HEK293 (cell line): ENCODE measurements at regions not wholly inside any gene's neighbourhood (a gene's known extent, or its start where the extent isn't known, plus 50 kb on each side); places are given as distances from the start of the nearest gene placed in this dataset.

Experiments
- HOXA7 ChIP-seq: sonication (generic); formaldehyde crosslinking; IDR thresholded peaks from 2 replicates; pipeline ENCODE4 v1.8.1; 2022; ENCODE audit warnings: missing genetic modification reagents, borderline replicate concordance
- HOXC10 ChIP-seq: sonication (generic); formaldehyde crosslinking; IDR thresholded peaks from 2 replicates; pipeline ENCODE4 v1.8.1; 2023; ENCODE audit warnings: mild to moderate bottlenecking, missing genetic modification reagents
- IKZF3 ChIP-seq: fragments of 450-650 bp; IDR thresholded peaks from 2 replicates; pipeline ENCODE4 v1.5.0; 2018; ENCODE audit warnings: missing biosample characterization, mild to moderate bottlenecking, missing genetic modification characterization, moderate library complexity
- SALL2 ChIP-seq: fragments of 450-650 bp; formaldehyde crosslinking; IDR thresholded peaks from 2 replicates; pipeline ENCODE4 v1.5.0; 2017; ENCODE audit warnings: missing biosample characterization, mild to moderate bottlenecking, missing genetic modification characterization, borderline replicate concordance
- SETDB1 ChIP-seq: IDR thresholded peaks from one replicate; pipeline ENCODE4 v1.6.1; 2017; ENCODE audit warnings: mild to moderate bottlenecking, low read length, moderate library complexity, mixed read lengths; ENCODE audit not compliant: insufficient read length
- YY2 ChIP-seq: fragments of 450-650 bp; formaldehyde crosslinking; IDR thresholded peaks from 2 replicates; pipeline ENCODE4 v1.5.1; 2016; ENCODE audit warnings: missing biosample characterization, missing genetic modification characterization
- ZBTB17 ChIP-seq: fragments of 450-650 bp; formaldehyde crosslinking; IDR thresholded peaks from 2 replicates; pipeline ENCODE4 v1.5.1; 2016; ENCODE audit warnings: missing biosample characterization, missing genetic modification characterization
- ZFP41 ChIP-seq: fragments of 450-650 bp; formaldehyde crosslinking; IDR thresholded peaks from 2 replicates; pipeline ENCODE4 v1.5.1; 2016; ENCODE audit warnings: missing biosample characterization, missing genetic modification characterization, borderline replicate concordance
- ZNF114 ChIP-seq: fragments of 450-650 bp; formaldehyde crosslinking; IDR thresholded peaks from 2 replicates; pipeline ENCODE4 v1.5.0; 2017; ENCODE audit warnings: missing biosample characterization, missing genetic modification characterization
- ZNF157 ChIP-seq: fragments of 450-650 bp; formaldehyde crosslinking; IDR thresholded peaks from 2 replicates; pipeline ENCODE4 v1.5.1; 2016; ENCODE audit warnings: missing biosample characterization, missing genetic modification characterization
- ZNF169 ChIP-seq: fragments of 450-650 bp; formaldehyde crosslinking; IDR thresholded peaks from 2 replicates; pipeline ENCODE4 v1.5.1; 2016; ENCODE audit warnings: missing biosample characterization, missing genetic modification characterization
- ZNF2 ChIP-seq: fragments of 450-650 bp; formaldehyde crosslinking; IDR thresholded peaks from 2 replicates; pipeline ENCODE4 v1.5.1; 2016; ENCODE audit warnings: missing biosample characterization, missing genetic modification characterization
- ZNF239 ChIP-seq: fragments of 450-650 bp; formaldehyde crosslinking; IDR thresholded peaks from 2 replicates; pipeline ENCODE4 v1.5.1; 2016; ENCODE audit warnings: missing biosample characterization, missing genetic modification characterization
- ZNF24 ChIP-seq: fragments of 450-650 bp; formaldehyde crosslinking; IDR thresholded peaks from 2 replicates; pipeline ENCODE4 v1.5.1; 2016; ENCODE audit warnings: missing biosample characterization, missing genetic modification characterization
- ZNF366 ChIP-seq: fragments of 450-650 bp; formaldehyde crosslinking; conservative IDR thresholded peaks from 2 replicates; pipeline ENCODE4 v1.5.1; 2016; ENCODE audit warnings: missing biosample characterization, missing genetic modification characterization
- ZNF404 ChIP-seq: fragments of 450-650 bp; formaldehyde crosslinking; IDR thresholded peaks from 2 replicates; pipeline ENCODE4 v1.5.1; 2017; ENCODE audit warnings: missing biosample characterization, missing genetic modification characterization
- ZNF48 ChIP-seq: fragments of 450-650 bp; formaldehyde crosslinking; IDR thresholded peaks from 2 replicates; pipeline ENCODE4 v1.5.1; 2016; ENCODE audit warnings: missing biosample characterization, missing genetic modification characterization
- ZNF555 ChIP-seq: fragments of 450-650 bp; formaldehyde crosslinking; conservative IDR thresholded peaks from 2 replicates; pipeline ENCODE4 v1.5.1; 2017; ENCODE audit warnings: missing biosample characterization, mild to moderate bottlenecking, missing genetic modification characterization, inconsistent platforms
- ZNF660 ChIP-seq: fragments of 450-650 bp; IDR thresholded peaks from 2 replicates; pipeline ENCODE4 v1.5.1; 2018; ENCODE audit warnings: missing biosample characterization, mild to moderate bottlenecking, missing genetic modification characterization
- ZNF664 ChIP-seq: fragments of 450-650 bp; formaldehyde crosslinking; IDR thresholded peaks from 2 replicates; pipeline ENCODE4 v1.5.1; 2016; ENCODE audit warnings: missing biosample characterization, missing genetic modification characterization
- ZNF677 ChIP-seq: fragments of 450-650 bp; IDR thresholded peaks from 2 replicates; pipeline ENCODE4 v1.5.0; 2018; ENCODE audit warnings: missing biosample characterization, mild to moderate bottlenecking, missing genetic modification characterization, moderate library complexity
- ZNF747 ChIP-seq: fragments of 450-650 bp; formaldehyde crosslinking; IDR thresholded peaks from 2 replicates; pipeline ENCODE4 v1.5.1; 2016; ENCODE audit warnings: missing biosample characterization, missing genetic modification characterization
- ZNF837 ChIP-seq: fragments of 450-650 bp; formaldehyde crosslinking; IDR thresholded peaks from 2 replicates; pipeline ENCODE4 v1.5.1; 2016; ENCODE audit warnings: missing biosample characterization, missing genetic modification characterization
- TF ChIP-seq, protein P1 (sequence below): fragments of 450-650 bp; formaldehyde crosslinking; IDR thresholded peaks from 2 replicates; pipeline ENCODE4 v1.5.1; 2016; ENCODE audit warnings: missing biosample characterization, missing genetic modification characterization, borderline replicate concordance
- TF ChIP-seq, protein P2 (sequence below): fragments of 450-650 bp; formaldehyde crosslinking; IDR thresholded peaks from 2 replicates; pipeline ENCODE4 v1.5.1; 2016; ENCODE audit warnings: missing biosample characterization, missing genetic modification characterization
- TF ChIP-seq, protein P3 (sequence below): fragments of 450-650 bp; formaldehyde crosslinking; IDR thresholded peaks from 2 replicates; pipeline ENCODE4 v1.5.1; 2016; ENCODE audit warnings: missing biosample characterization, missing genetic modification characterization
- TF ChIP-seq, protein P4 (sequence below): fragments of 450-650 bp; formaldehyde crosslinking; IDR thresholded peaks from 2 replicates; pipeline ENCODE4 v1.5.1; 2016; ENCODE audit warnings: missing biosample characterization, missing genetic modification characterization
- TF ChIP-seq, protein P5 (sequence below): fragments of 450-650 bp; formaldehyde crosslinking; IDR thresholded peaks from 2 replicates; pipeline ENCODE4 v1.5.1; 2017; ENCODE audit warnings: missing biosample characterization, missing genetic modification characterization
- TF ChIP-seq, protein P6 (sequence below): fragments of 450-650 bp; formaldehyde crosslinking; IDR thresholded peaks from 2 replicates; pipeline ENCODE4 v1.5.1; 2016; ENCODE audit warnings: missing biosample characterization, missing genetic modification characterization

DNA sequence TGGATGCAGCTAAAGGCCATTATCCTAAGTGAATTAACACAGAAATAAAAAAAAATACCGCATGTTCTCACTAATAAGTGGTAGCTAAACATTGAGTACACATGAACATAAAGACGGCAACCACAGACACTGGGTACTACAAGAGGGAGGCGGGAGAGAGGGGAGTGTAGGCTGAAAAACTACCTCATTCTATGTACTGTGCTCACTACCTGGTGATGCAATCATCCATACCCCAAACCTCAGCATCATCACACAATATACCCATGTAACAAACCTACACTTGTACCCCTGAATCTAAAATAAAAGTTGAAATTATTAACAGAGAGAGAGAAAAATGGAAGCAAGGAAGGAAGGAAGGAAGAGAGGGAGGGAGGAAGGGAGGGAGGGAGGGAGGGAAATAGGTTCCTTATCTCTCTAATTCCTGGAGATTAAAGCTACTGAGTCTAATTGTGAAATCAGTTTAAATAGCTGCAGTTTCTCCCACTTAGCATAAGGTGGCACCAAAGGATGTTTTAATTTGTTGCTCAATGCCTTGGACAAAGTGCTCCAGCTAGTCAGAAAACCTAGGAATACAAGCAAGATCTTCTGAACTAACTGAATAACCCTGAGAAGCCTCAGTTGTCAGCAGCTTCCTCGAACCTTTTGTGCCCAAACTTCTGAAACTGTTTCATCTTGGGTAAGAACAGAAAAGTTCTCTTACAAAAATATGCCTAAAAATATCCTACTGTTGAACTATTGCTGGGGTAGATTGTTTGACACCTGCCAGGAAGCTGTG, 79.4 kb upstream of the ATP11B start (continued):
- TF ChIP-seq, protein P1, sequence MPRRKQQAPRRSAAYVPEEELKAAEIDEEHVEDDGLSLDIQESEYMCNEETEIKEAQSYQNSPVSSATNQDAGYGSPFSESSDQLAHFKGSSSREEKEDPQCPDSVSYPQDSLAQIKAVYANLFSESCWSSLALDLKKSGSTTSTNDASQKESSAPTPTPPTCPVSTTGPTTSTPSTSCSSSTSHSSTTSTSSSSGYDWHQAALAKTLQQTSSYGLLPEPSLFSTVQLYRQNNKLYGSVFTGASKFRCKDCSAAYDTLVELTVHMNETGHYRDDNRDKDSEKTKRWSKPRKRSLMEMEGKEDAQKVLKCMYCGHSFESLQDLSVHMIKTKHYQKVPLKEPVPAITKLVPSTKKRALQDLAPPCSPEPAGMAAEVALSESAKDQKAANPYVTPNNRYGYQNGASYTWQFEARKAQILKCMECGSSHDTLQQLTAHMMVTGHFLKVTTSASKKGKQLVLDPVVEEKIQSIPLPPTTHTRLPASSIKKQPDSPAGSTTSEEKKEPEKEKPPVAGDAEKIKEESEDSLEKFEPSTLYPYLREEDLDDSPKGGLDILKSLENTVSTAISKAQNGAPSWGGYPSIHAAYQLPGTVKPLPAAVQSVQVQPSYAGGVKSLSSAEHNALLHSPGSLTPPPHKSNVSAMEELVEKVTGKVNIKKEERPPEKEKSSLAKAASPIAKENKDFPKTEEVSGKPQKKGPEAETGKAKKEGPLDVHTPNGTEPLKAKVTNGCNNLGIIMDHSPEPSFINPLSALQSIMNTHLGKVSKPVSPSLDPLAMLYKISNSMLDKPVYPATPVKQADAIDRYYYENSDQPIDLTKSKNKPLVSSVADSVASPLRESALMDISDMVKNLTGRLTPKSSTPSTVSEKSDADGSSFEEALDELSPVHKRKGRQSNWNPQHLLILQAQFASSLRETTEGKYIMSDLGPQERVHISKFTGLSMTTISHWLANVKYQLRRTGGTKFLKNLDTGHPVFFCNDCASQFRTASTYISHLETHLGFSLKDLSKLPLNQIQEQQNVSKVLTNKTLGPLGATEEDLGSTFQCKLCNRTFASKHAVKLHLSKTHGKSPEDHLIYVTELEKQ (tag by site-specific recombination), result no peak
- no peak for TF ChIP-seq ZNF48 (tag by site-specific recombination)
- TF ChIP-seq, protein P2, sequence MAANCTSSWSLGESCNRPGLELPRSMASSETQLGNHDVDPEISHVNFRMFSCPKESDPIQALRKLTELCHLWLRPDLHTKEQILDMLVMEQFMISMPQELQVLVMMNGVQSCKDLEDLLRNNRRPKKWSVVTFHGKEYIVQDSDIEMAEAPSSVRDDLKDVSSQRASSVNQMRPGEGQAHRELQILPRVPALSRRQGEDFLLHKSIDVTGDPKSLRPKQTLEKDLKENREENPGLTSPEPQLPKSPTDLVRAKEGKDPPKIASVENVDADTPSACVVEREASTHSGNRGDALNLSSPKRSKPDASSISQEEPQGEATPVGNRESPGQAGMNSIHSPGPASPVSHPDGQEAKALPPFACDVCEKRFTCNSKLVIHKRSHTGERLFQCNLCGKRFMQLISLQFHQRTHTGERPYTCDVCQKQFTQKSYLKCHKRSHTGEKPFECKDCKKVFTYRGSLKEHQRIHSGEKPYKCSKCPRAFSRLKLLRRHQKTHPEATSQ, result no peak
- no peak for TF ChIP-seq SALL2 (tag by site-specific recombination)
- no peak for TF ChIP-seq ZNF114
- no peak for TF ChIP-seq ZNF157 (tag by site-specific recombination)
- TF ChIP-seq ZNF837 (tag by site-specific recombination), result no peak
- no peak for TF ChIP-seq SETDB1
- peak; percentile 45; the same call in 1 of the 2 replicates for TF ChIP-seq ZNF366
- no peak for TF ChIP-seq ZNF664 (tag by site-specific recombination)
- TF ChIP-seq ZNF555 (tag by site-specific recombination), result no peak
- no peak for TF ChIP-seq ZNF747 (tag by site-specific recombination)
- TF ChIP-seq ZFP41, result no peak
- TF ChIP-seq YY2 (tag by site-specific recombination), result no peak
- no peak for TF ChIP-seq ZNF169
- no peak for TF ChIP-seq HOXA7 (CRISPR knock-in tag)
- TF ChIP-seq, protein P3, sequence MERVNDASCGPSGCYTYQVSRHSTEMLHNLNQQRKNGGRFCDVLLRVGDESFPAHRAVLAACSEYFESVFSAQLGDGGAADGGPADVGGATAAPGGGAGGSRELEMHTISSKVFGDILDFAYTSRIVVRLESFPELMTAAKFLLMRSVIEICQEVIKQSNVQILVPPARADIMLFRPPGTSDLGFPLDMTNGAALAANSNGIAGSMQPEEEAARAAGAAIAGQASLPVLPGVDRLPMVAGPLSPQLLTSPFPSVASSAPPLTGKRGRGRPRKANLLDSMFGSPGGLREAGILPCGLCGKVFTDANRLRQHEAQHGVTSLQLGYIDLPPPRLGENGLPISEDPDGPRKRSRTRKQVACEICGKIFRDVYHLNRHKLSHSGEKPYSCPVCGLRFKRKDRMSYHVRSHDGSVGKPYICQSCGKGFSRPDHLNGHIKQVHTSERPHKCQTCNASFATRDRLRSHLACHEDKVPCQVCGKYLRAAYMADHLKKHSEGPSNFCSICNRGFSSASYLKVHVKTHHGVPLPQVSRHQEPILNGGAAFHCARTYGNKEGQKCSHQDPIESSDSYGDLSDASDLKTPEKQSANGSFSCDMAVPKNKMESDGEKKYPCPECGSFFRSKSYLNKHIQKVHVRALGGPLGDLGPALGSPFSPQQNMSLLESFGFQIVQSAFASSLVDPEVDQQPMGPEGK (tag by site-specific recombination), result 0 out of 2 replicates have a peak, but pooled peaks have one; percentile 15
- TF ChIP-seq HOXC10 (CRISPR knock-in tag), result no peak
- TF ChIP-seq ZNF677 (tag by site-specific recombination), result peak; percentile 61; the same call in 1 of the 2 replicates
- peak; percentile 18; the same call in 1 of the 2 replicates for TF ChIP-seq IKZF3
- TF ChIP-seq ZNF660 (tag by site-specific recombination), result peak; percentile 64; the same call in 1 of the 2 replicates
- TF ChIP-seq, protein P4, sequence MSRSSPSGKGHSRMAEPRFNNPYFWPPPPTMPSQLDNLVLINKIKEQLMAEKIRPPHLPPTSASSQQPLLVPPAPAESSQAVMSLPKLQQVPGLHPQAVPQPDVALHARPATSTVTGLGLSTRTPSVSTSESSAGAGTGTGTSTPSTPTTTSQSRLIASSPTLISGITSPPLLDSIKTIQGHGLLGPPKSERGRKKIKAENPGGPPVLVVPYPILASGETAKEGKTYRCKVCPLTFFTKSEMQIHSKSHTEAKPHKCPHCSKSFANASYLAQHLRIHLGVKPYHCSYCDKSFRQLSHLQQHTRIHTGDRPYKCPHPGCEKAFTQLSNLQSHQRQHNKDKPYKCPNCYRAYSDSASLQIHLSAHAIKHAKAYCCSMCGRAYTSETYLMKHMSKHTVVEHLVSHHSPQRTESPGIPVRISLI (tag by site-specific recombination), result no peak
- no peak for TF ChIP-seq ZNF239
- TF ChIP-seq, protein P5, sequence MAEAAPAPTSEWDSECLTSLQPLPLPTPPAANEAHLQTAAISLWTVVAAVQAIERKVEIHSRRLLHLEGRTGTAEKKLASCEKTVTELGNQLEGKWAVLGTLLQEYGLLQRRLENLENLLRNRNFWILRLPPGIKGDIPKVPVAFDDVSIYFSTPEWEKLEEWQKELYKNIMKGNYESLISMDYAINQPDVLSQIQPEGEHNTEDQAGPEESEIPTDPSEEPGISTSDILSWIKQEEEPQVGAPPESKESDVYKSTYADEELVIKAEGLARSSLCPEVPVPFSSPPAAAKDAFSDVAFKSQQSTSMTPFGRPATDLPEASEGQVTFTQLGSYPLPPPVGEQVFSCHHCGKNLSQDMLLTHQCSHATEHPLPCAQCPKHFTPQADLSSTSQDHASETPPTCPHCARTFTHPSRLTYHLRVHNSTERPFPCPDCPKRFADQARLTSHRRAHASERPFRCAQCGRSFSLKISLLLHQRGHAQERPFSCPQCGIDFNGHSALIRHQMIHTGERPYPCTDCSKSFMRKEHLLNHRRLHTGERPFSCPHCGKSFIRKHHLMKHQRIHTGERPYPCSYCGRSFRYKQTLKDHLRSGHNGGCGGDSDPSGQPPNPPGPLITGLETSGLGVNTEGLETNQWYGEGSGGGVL (tag by site-specific recombination), result peak; percentile 37; the same call in 1 of the 2 replicates
- 0 out of 2 replicates have a peak, but pooled peaks have one; percentile 20 for TF ChIP-seq ZNF24
- TF ChIP-seq, protein P6, sequence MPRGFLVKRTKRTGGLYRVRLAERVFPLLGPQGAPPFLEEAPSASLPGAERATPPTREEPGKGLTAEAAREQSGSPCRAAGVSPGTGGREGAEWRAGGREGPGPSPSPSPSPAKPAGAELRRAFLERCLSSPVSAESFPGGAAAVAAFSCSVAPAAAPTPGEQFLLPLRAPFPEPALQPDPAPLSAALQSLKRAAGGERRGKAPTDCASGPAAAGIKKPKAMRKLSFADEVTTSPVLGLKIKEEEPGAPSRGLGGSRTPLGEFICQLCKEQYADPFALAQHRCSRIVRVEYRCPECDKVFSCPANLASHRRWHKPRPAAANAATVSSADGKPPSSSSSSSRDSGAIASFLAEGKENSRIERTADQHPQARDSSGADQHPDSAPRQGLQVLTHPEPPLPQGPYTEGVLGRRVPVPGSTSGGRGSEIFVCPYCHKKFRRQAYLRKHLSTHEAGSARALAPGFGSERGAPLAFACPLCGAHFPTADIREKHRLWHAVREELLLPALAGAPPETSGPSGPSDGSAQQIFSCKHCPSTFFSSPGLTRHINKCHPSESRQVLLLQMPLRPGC (tag by site-specific recombination), result no peak
- TF ChIP-seq ZNF404 (tag by site-specific recombination), result no peak
- TF ChIP-seq ZBTB17 (tag by site-specific recombination), result no peak
- TF ChIP-seq ZNF2, result no peak
